ENCODE measurements at regions not wholly inside any gene's neighbourhood (a gene's known extent, or its start where the extent isn't known, plus 50 kb on each side); places are given as distances from the start of the nearest gene placed in this dataset. TPM values are rescaled to one million over a fixed set of nuclear protein-coding genes. Genes with fewer than 3 reads are reported as not detected.

Small RNA genes in the stretch of these regions (small RNA-seq; reads per million reads assigned to genes)
- not detected for gene AC034244.1 (ENCODE audit: low replicate concordance)

All from skin of body (tissue), 1 donor.